GM19397 (cell line): ENCODE measurements at regions not wholly inside any gene's neighbourhood (a gene's known extent, or its start where the extent isn't known, plus 50 kb on each side); places are given as distances from the start of the nearest gene placed in this dataset.

ENCODE experiments used
- ATAC-seq: cut with Tn5 transposase; IDR thresholded peaks from one replicate; pipeline ENCODE4 v1.9.1; 2021; ENCODE audit warnings: mild to moderate bottlenecking, moderate library complexity; ENCODE audit not compliant: unreplicated experiment

GRCh38 chr3:182052332-182052731 lies 340.6 kb downstream of the SOX2 start:
- no peak for ATAC-seq

GRCh38 chr3:182052757-182053156 lies 341.0 kb downstream of the SOX2 start:
- no peak for ATAC-seq

GRCh38 chr3:182058488-182058887 lies 346.8 kb downstream of the SOX2 start:
- ATAC-seq, result no peak

GRCh38 chr3:182063742-182064141 lies 352.0 kb downstream of the SOX2 start:
- no peak for ATAC-seq

- ATAC-seq, result no peak
Observed at GRCh38 chr3:182067423-182067822, 355.7 kb downstream of the SOX2 start.

- ATAC-seq, result no peak
Observed at GRCh38 chr3:182078316-182078715, 366.6 kb downstream of the SOX2 start.

- no peak for ATAC-seq
Observed at GRCh38 chr3:182078929-182079328, 367.2 kb downstream of the SOX2 start.

GRCh38 chr3:182081096-182081495 lies 369.4 kb downstream of the SOX2 start:
- no peak for ATAC-seq

GRCh38 chr3:182083112-182083511 lies 371.4 kb downstream of the SOX2 start:
- no peak for ATAC-seq

- no peak for ATAC-seq
Observed at GRCh38 chr3:182092662-182093262, 381.0 kb downstream of the SOX2 start.

- ATAC-seq, result no peak
Observed at GRCh38 chr3:182094321-182094720, 382.6 kb downstream of the SOX2 start.

- ATAC-seq, result no peak
Observed at GRCh38 chr3:182104881-182105280, 393.2 kb downstream of the SOX2 start.

GRCh38 chr3:182105875-182106274 lies 394.1 kb downstream of the SOX2 start:
- no peak for ATAC-seq

GRCh38 chr3:182108371-182108770 lies 396.6 kb downstream of the SOX2 start:
- ATAC-seq, result no peak

- no peak for ATAC-seq
Observed at GRCh38 chr3:182111967-182112366, 400.2 kb downstream of the SOX2 start.

GRCh38 chr3:182115328-182116015 lies 403.7 kb downstream of the SOX2 start:
- ATAC-seq, result no peak

GRCh38 chr3:182116386-182116785 lies 404.7 kb downstream of the SOX2 start:
- no peak for ATAC-seq

- ATAC-seq, result no peak
Observed at GRCh38 chr3:182117131-182117530, 405.4 kb downstream of the SOX2 start.

- ATAC-seq, result no peak
Observed at GRCh38 chr3:182117583-182117982, 405.9 kb downstream of the SOX2 start.

GRCh38 chr3:182118066-182118465 lies 406.3 kb downstream of the SOX2 start:
- no peak for ATAC-seq

- no peak for ATAC-seq
Observed at GRCh38 chr3:182121401-182121800, 409.7 kb downstream of the SOX2 start.

GRCh38 chr3:182122779-182123178 lies 411.1 kb downstream of the SOX2 start:
- ATAC-seq, result no peak

- no peak for ATAC-seq
Observed at GRCh38 chr3:182124187-182124586, 412.5 kb downstream of the SOX2 start.
